ENCODE measurements at regions not wholly inside any gene's neighbourhood (a gene's known extent, or its start where the extent isn't known, plus 50 kb on each side); places are given as distances from the start of the nearest gene placed in this dataset.

GRCh38 chr6:140905724-140906123, 1227.0 kb upstream of the GJE1 start:
- Histone ChIP-seq H3K4me3 (ENCODE audit: low read depth in 1 of 2, low read length in 2 of 2) (no peak overlapping the region), H3K27me3 (ENCODE audit: low read depth, low read length) (no peaks in the 10 kb centered on the region), H3K4me1 (ENCODE audit: control insufficient read depth in 1 of 2, insufficient read depth in 2 of 2, low read length in 2 of 2) (no peaks in the 10 kb centered on the region), H3K9me3 (ENCODE audit: control insufficient read depth in 1 of 2, low read length in 2 of 2) (no peaks in the 10 kb centered on the region), H3K36me3 (ENCODE audit: control insufficient read depth in 1 of 2, insufficient read depth in 2 of 2, low read length in 2 of 2) (no peaks in the 10 kb centered on the region), H3K27ac (ENCODE audit: low read length) (no peak overlapping the region)

- Histone ChIP-seq H3K9me3 (ENCODE audit: control insufficient read depth in 1 of 2, low read length in 2 of 2) (no peaks in the 10 kb centered on the region), H3K27ac (ENCODE audit: low read length) (no peak overlapping the region), H3K36me3 (ENCODE audit: control insufficient read depth in 1 of 2, insufficient read depth in 2 of 2, low read length in 2 of 2) (no peaks in the 10 kb centered on the region), H3K27me3 (ENCODE audit: low read depth, low read length) (no peaks in the 10 kb centered on the region), H3K4me3 (ENCODE audit: low read depth in 1 of 2, low read length in 2 of 2) (no peak overlapping the region), H3K4me1 (ENCODE audit: control insufficient read depth in 1 of 2, insufficient read depth in 2 of 2, low read length in 2 of 2) (no peaks in the 10 kb centered on the region)
Measured at GRCh38 chr6:140905050-140905449, 1227.7 kb upstream of the GJE1 start.

- no peak overlapping the region for H3K4me3 ChIP-seq (ENCODE audit: low read depth in 1 of 2, low read length in 2 of 2)
- H3K36me3 ChIP-seq (ENCODE audit: control insufficient read depth in 1 of 2, insufficient read depth in 2 of 2, low read length in 2 of 2): no peaks in the 10 kb centered on the region
- H3K4me1 ChIP-seq (ENCODE audit: control insufficient read depth in 1 of 2, insufficient read depth in 2 of 2, low read length in 2 of 2): no peaks in the 10 kb centered on the region
- H3K9me3 ChIP-seq (ENCODE audit: control insufficient read depth in 1 of 2, low read length in 2 of 2): no peaks in the 10 kb centered on the region
- H3K27ac ChIP-seq (ENCODE audit: low read length): no peak overlapping the region
- no peaks in the 10 kb centered on the region for H3K27me3 ChIP-seq (ENCODE audit: low read depth, low read length)
Measured at GRCh38 chr6:140897804-140898573, 1234.7 kb upstream of the GJE1 start.

GRCh38 chr6:140897349-140897748, 1235.4 kb upstream of the GJE1 start:
- no peaks in the 10 kb centered on the region for H3K9me3 ChIP-seq (ENCODE audit: control insufficient read depth in 1 of 2, low read length in 2 of 2)
- H3K36me3 ChIP-seq (ENCODE audit: control insufficient read depth in 1 of 2, insufficient read depth in 2 of 2, low read length in 2 of 2): no peaks in the 10 kb centered on the region
- H3K4me3 ChIP-seq (ENCODE audit: low read depth in 1 of 2, low read length in 2 of 2): no peak overlapping the region
- H3K4me1 ChIP-seq (ENCODE audit: control insufficient read depth in 1 of 2, insufficient read depth in 2 of 2, low read length in 2 of 2): no peaks in the 10 kb centered on the region
- H3K27me3 ChIP-seq (ENCODE audit: low read depth, low read length): no peaks in the 10 kb centered on the region
- no peak overlapping the region for H3K27ac ChIP-seq (ENCODE audit: low read length)

GRCh38 chr6:140893432-140893831, 1239.3 kb upstream of the GJE1 start:
- no peaks in the 10 kb centered on the region for H3K36me3 ChIP-seq (ENCODE audit: control insufficient read depth in 1 of 2, insufficient read depth in 2 of 2, low read length in 2 of 2)
- H3K27ac ChIP-seq (ENCODE audit: low read length): no peak overlapping the region
- H3K27me3 ChIP-seq (ENCODE audit: low read depth, low read length): no peaks in the 10 kb centered on the region
- H3K4me1 ChIP-seq (ENCODE audit: control insufficient read depth in 1 of 2, insufficient read depth in 2 of 2, low read length in 2 of 2): no peaks in the 10 kb centered on the region
- no peak overlapping the region for H3K4me3 ChIP-seq (ENCODE audit: low read depth in 1 of 2, low read length in 2 of 2)
- H3K9me3 ChIP-seq (ENCODE audit: control insufficient read depth in 1 of 2, low read length in 2 of 2): no peaks in the 10 kb centered on the region

- H3K9me3 ChIP-seq (ENCODE audit: control insufficient read depth in 1 of 2, low read length in 2 of 2): no peaks in the 10 kb centered on the region
- no peaks in the 10 kb centered on the region for H3K36me3 ChIP-seq (ENCODE audit: control insufficient read depth in 1 of 2, insufficient read depth in 2 of 2, low read length in 2 of 2)
- H3K4me3 ChIP-seq (ENCODE audit: low read depth in 1 of 2, low read length in 2 of 2): no peak overlapping the region
- H3K27me3 ChIP-seq (ENCODE audit: low read depth, low read length): no peaks in the 10 kb centered on the region
- no peak overlapping the region for H3K27ac ChIP-seq (ENCODE audit: low read length)
- H3K4me1 ChIP-seq (ENCODE audit: control insufficient read depth in 1 of 2, insufficient read depth in 2 of 2, low read length in 2 of 2): no peaks in the 10 kb centered on the region
Measured at GRCh38 chr6:140879946-140880345, 1252.8 kb upstream of the GJE1 start.

- H3K4me1 ChIP-seq (ENCODE audit: control insufficient read depth in 1 of 2, insufficient read depth in 2 of 2, low read length in 2 of 2): no peaks in the 10 kb centered on the region
- H3K27ac ChIP-seq (ENCODE audit: low read length): no peak overlapping the region
- no peaks in the 10 kb centered on the region for H3K9me3 ChIP-seq (ENCODE audit: control insufficient read depth in 1 of 2, low read length in 2 of 2)
- H3K36me3 ChIP-seq (ENCODE audit: control insufficient read depth in 1 of 2, insufficient read depth in 2 of 2, low read length in 2 of 2): no peaks in the 10 kb centered on the region
- H3K4me3 ChIP-seq (ENCODE audit: low read depth in 1 of 2, low read length in 2 of 2): no peak overlapping the region
- H3K27me3 ChIP-seq (ENCODE audit: low read depth, low read length): no peaks in the 10 kb centered on the region
Measured at GRCh38 chr6:140874066-140874465, 1258.7 kb upstream of the GJE1 start.

- no peaks in the 10 kb centered on the region for H3K9me3 ChIP-seq (ENCODE audit: control insufficient read depth in 1 of 2, low read length in 2 of 2)
- no peaks in the 10 kb centered on the region for H3K27me3 ChIP-seq (ENCODE audit: low read depth, low read length)
- H3K36me3 ChIP-seq (ENCODE audit: control insufficient read depth in 1 of 2, insufficient read depth in 2 of 2, low read length in 2 of 2): no peaks in the 10 kb centered on the region
- H3K4me1 ChIP-seq (ENCODE audit: control insufficient read depth in 1 of 2, insufficient read depth in 2 of 2, low read length in 2 of 2): no peaks in the 10 kb centered on the region
- no peak overlapping the region for H3K4me3 ChIP-seq (ENCODE audit: low read depth in 1 of 2, low read length in 2 of 2)
- no peak overlapping the region for H3K27ac ChIP-seq (ENCODE audit: low read length)
Measured at GRCh38 chr6:140872885-140873284, 1259.8 kb upstream of the GJE1 start.

GRCh38 chr6:140871911-140872310, 1260.8 kb upstream of the GJE1 start:
- Histone ChIP-seq H3K4me3 (ENCODE audit: low read depth in 1 of 2, low read length in 2 of 2) (no peak overlapping the region), H3K27me3 (ENCODE audit: low read depth, low read length) (no peaks in the 10 kb centered on the region), H3K27ac (ENCODE audit: low read length) (no peak overlapping the region), H3K36me3 (ENCODE audit: control insufficient read depth in 1 of 2, insufficient read depth in 2 of 2, low read length in 2 of 2) (no peaks in the 10 kb centered on the region), H3K9me3 (ENCODE audit: control insufficient read depth in 1 of 2, low read length in 2 of 2) (no peaks in the 10 kb centered on the region), H3K4me1 (ENCODE audit: control insufficient read depth in 1 of 2, insufficient read depth in 2 of 2, low read length in 2 of 2) (no peaks in the 10 kb centered on the region)

- Histone ChIP-seq H3K9me3 (ENCODE audit: control insufficient read depth in 1 of 2, low read length in 2 of 2) (no peaks in the 10 kb centered on the region), H3K36me3 (ENCODE audit: control insufficient read depth in 1 of 2, insufficient read depth in 2 of 2, low read length in 2 of 2) (no peaks in the 10 kb centered on the region), H3K4me1 (ENCODE audit: control insufficient read depth in 1 of 2, insufficient read depth in 2 of 2, low read length in 2 of 2) (no peaks in the 10 kb centered on the region), H3K27me3 (ENCODE audit: low read depth, low read length) (no peaks in the 10 kb centered on the region), H3K4me3 (ENCODE audit: low read depth in 1 of 2, low read length in 2 of 2) (no peak overlapping the region), H3K27ac (ENCODE audit: low read length) (no peak overlapping the region)
Measured at GRCh38 chr6:140867336-140867735, 1265.4 kb upstream of the GJE1 start.

GRCh38 chr6:140858381-140858971, 1274.2 kb upstream of the GJE1 start:
- H3K27me3 ChIP-seq (ENCODE audit: low read depth, low read length): no peaks in the 10 kb centered on the region

More at GRCh38 chr6:140858381-140858971, 1274.2 kb upstream of the GJE1 start:
- H3K27ac ChIP-seq (ENCODE audit: low read length): no peak overlapping the region
- H3K4me1 ChIP-seq (ENCODE audit: control insufficient read depth in 1 of 2, insufficient read depth in 2 of 2, low read length in 2 of 2): peaks cover 0 to 12% of the 10 kb centered on the region in 2 donors
- H3K9me3 ChIP-seq (ENCODE audit: control insufficient read depth in 1 of 2, low read length in 2 of 2): no peaks in the 10 kb centered on the region
- no peak overlapping the region for H3K4me3 ChIP-seq (ENCODE audit: low read depth in 1 of 2, low read length in 2 of 2)
- H3K36me3 ChIP-seq (ENCODE audit: control insufficient read depth in 1 of 2, insufficient read depth in 2 of 2, low read length in 2 of 2): no peaks in the 10 kb centered on the region
